CD4-positive, alpha-beta T cell treated with Interleukin-6 for 4 hours (primary cell): ENCODE measurements at regions not wholly inside any gene's neighbourhood (a gene's known extent, or its start where the extent isn't known, plus 50 kb on each side); places are given as distances from the start of the nearest gene placed in this dataset.
"Not testable (repeated sequence)": the region's sequence is repeated elsewhere in the genome, so short reads cannot be mapped to it uniquely, and the experiment has no call there.

Experiments used
- DNase-seq: peaks from one replicate; pipeline ENCODE4 v3.0.0-alpha.2; 2020; ENCODE audit warnings: mixed read lengths

- DNase-seq, result no peak
These were observed 109.5 kb upstream of the PITRM1 start for GRCh38 chr10:3281941-3282673.

- no peak for DNase-seq
These were observed 106.2 kb upstream of the PITRM1 start for GRCh38 chr10:3278771-3279170.

- DNase-seq, result no peak
These were observed 105.0 kb upstream of the PITRM1 start for GRCh38 chr10:3277566-3277965.

- no peak for DNase-seq
These were observed 101.8 kb upstream of the PITRM1 start for GRCh38 chr10:3274414-3274813.

- DNase-seq, result no peak
These were observed 101.4 kb upstream of the PITRM1 start for GRCh38 chr10:3273966-3274365.

- no peak for DNase-seq
These were observed 99.7 kb upstream of the PITRM1 start for GRCh38 chr10:3272300-3272699.

GRCh38 chr10:3271354-3272115, 99.0 kb upstream of the PITRM1 start:
- DNase-seq, result no peak

- DNase-seq, result no peak
These were observed 98.2 kb upstream of the PITRM1 start for GRCh38 chr10:3270577-3271316.

GRCh38 chr10:3268025-3268424, 95.4 kb upstream of the PITRM1 start:
- no peak for DNase-seq

GRCh38 chr10:3265088-3265487, 92.5 kb upstream of the PITRM1 start:
- DNase-seq, result no peak

- no peak for DNase-seq
These were observed 91.7 kb upstream of the PITRM1 start for GRCh38 chr10:3264161-3264761.

- no peak for DNase-seq
These were observed 91.2 kb upstream of the PITRM1 start for GRCh38 chr10:3263747-3264146.

GRCh38 chr10:3263082-3263481, 90.5 kb upstream of the PITRM1 start:
- no peak for DNase-seq

- DNase-seq, result no peak
These were observed 89.3 kb upstream of the PITRM1 start for GRCh38 chr10:3261921-3262320.

- no peak for DNase-seq
These were observed 87.7 kb upstream of the PITRM1 start for GRCh38 chr10:3260066-3260834.

- no peak for DNase-seq
These were observed 86.9 kb upstream of the PITRM1 start for GRCh38 chr10:3259499-3259898.

GRCh38 chr10:3258394-3258793, 85.8 kb upstream of the PITRM1 start:
- no peak for DNase-seq

GRCh38 chr10:3255616-3256015, 83.0 kb upstream of the PITRM1 start:
- DNase-seq, result no peak

- DNase-seq, result no peak
These were observed 82.5 kb upstream of the PITRM1 start for GRCh38 chr10:3255075-3255474.

GRCh38 chr10:3253974-3254373, 81.4 kb upstream of the PITRM1 start:
- not testable (repeated sequence) for DNase-seq

- no peak for DNase-seq
These were observed 78.6 kb upstream of the PITRM1 start for GRCh38 chr10:3251172-3251571.

GRCh38 chr10:3249307-3249889, 76.8 kb upstream of the PITRM1 start:
- DNase-seq, result no peak
